DMS 273 (cell line): ENCODE measurements at regions not wholly inside any gene's neighbourhood (a gene's known extent, or its start where the extent isn't known, plus 50 kb on each side); places are given as distances from the start of the nearest gene placed in this dataset.
A peak's percentile ranks its signal among the peaks of the same experiment; 100 is the strongest.

Experiments
- DNase-seq: peaks from one replicate; lab custom pipeline; 2025; ENCODE audit not compliant: unreplicated experiment; lab: John Stamatoyannopoulos, UW

- DNase-seq = peak; percentile 20
Measured at GRCh38 chr17:55829995-55830612, 79.3 kb downstream of the PCTP start.

- peak; percentile 44 for DNase-seq
Measured at GRCh38 chr17:55830699-55831471, 80.0 kb downstream of the PCTP start.

- DNase-seq = no peak
Measured at GRCh38 chr17:55833306-55833705, 82.5 kb downstream of the PCTP start.

DNA sequence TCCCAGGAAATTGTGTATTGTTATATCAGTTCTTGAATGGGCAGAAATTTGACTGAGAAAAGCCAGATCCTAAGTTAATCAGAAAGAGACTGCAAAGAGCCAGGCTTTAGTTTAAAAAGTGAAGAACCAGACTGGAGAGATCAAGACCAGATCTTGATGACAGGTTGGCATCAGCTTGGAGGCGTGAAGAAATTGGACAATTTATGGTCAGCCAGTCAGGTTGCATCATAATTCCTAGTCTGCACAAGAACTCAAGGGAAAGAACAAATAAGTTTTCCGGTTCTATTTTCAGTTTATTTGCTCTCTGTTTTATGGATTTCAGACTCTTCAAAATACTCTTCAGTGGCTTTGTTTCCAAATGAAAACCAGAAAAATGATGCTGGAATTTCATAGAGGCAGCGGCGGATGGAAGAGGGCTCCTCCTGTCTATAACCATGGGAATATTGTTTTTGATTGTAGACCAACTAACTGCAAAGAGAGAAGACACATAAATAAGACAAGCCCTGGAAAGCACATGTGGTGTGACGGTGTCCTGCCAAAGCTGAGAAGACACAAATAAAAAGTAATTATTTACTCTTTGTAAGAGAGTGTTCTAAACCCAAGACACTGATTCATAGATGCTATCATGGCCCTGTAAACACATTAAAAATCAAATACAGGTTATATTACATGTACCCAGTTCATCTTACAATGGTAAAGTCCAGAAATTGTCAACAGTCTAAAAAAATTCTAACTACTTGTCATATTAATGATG lies 91.7 kb downstream of the PCTP start:
- DNase-seq = no peak

DNA sequence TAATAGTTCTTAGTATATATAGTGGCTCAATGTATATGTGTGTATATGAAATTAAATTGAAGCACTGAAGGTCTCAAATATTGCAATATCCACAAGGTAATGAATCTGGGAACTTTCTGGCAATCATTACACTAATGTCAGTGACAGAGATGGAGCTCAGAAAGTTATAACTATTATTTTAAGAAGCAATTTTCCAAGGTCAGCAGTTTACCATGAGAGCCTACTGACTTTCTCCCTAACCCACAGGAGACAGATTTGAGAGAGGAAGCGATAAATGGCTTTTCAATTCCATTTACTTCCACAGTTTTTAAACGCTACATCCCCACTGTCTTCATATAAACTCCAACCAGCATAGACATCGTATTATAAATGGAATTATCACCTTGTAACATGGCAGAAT lies 92.9 kb downstream of the PCTP start:
- no peak for DNase-seq

- DNase-seq = no peak
Measured at GRCh38 chr17:55845385-55845784, 94.5 kb downstream of the PCTP start.

DNA sequence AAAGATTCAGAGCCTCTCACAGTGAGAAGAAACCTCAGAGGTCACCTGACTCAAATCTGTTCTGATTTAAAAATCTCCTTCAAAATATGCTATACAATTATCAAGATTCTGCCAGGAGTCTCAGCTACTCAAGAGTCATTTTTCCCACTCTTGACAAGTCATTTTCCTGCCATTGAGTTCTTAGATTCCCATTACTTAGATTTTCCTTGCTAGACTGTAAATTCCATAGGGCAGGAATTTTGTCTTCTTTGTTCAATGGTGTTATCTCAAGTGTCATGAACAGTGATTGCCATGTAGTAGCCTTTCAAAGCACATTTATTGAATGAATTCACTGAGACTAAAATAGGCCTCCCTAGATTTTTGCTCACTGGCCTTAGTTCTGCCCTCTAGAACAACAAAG lies 95.9 kb downstream of the PCTP start:
- no peak for DNase-seq

- DNase-seq = peak; percentile 5
Measured at GRCh38 chr17:55852734-55853133, 101.9 kb downstream of the PCTP start.

- DNase-seq = peak; percentile 27
Measured at GRCh38 chr17:55859301-55859795, 108.5 kb downstream of the PCTP start.

DNA sequence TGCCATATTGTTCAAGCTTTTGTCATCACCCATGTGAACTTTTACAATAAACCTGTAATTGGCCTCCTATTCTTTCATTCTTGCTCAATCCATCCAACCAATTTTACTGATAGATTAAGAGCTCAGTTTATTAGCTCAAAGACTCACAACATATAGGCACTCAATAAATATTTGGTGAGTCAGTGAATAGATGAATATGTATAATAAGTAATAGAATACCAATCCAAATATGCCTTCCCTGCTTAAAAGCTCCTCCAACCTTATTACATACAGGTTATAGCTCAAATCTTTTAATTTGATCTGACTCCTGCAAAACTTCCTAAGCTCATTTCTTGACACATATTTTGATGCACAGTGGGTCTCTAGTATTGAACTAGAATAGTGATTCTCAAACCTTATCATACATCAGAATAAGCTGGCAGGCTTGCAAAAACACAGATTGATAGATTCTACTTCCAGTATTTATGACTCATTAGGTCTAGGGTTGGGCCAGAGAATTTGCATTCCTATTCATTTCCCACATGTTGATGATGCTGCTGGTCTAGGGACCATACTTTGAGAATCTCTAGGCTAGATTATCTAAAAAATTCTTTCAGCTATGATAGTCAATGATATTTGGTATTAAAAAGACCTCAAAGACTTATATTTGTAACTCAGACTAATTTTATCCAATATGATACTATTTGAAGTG lies 114.4 kb downstream of the PCTP start:
- DNase-seq = no peak

GRCh38 chr17:55870044-55870443 lies 119.2 kb downstream of the PCTP start:
- no peak for DNase-seq

DNA sequence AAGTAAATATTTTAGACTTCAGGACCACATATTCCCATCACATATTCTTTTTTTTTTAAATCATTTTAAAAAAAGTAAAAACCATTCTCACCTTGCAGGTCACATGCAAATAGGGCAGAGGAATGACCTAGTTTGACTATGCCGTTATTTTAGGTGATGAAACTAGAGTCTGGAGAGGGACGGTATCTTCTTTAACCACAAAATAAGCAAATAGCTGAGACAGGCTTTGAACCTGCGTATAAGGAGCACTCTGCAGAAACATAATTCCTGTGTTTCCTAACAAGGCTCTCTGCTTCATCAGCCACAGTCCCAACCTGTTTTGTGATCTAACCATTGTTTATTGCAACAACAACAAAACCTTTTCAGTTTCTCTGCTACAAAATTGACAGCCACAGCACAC lies 121.5 kb downstream of the PCTP start:
- no peak for DNase-seq

GRCh38 chr17:55873017-55873758 lies 122.3 kb downstream of the PCTP start:
- no peak for DNase-seq

DNA sequence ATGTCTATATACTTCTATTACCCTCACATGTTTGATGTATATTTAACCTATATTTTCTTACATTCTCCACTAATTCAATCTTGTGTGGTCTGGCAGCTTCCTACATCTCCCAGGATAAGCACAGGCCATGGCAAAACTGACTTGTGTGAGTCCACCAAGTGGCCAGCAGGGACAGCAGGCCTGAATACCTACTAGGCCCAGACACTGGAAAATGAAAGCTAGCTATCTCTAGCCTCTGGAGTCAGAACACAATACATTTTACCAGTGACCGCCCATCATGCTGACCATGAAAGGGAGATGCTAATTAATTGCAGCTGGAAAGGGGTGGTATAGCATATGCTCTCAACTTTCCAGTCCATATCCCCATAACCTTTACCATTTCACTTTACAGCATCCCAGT lies 132.3 kb downstream of the PCTP start:
- DNase-seq = no peak

GRCh38 chr17:55887531-55887930 lies 136.7 kb downstream of the PCTP start:
- no peak for DNase-seq

DNA sequence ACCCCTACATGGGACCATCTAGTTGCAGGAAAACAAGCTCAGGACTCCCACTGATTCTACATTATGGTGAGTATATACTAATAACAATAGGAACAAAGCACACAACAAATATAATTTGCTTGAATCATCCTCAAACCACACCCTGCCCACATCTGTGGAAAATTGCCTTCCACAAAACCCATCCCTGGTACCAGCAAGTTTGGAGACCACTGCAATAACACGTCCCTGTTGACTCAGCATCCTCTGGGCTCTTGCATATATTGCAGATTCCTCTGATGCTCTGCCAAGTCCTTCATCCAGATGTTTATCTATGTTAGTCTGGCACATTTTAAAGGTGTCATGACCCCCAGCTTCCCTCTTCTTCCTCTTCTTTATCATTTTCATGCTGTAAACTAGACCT lies 138.4 kb downstream of the PCTP start:
- no peak for DNase-seq

- DNase-seq = no peak
Measured at GRCh38 chr17:55895112-55895759, 144.4 kb downstream of the PCTP start.

DNA sequence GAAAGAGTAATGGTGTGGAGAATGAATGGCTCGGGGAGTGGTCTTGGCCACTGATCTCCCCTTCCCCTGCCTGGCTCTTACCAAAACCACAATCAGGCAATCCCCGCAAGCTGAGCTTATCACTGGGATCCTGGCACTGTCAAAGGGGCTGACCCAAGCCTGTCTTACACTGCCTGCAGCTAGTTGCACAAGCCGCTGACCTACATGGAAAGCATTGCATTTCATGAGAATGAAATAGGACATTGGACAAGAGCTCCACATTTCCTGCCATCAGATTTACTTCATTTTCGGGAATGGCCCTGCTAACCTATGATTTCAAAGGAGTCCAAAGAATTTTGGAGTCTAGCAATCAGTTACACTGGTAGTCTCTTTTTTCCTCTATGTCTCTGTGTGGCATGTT lies 146.4 kb downstream of the PCTP start:
- DNase-seq = no peak

- DNase-seq = no peak
Measured at GRCh38 chr17:55898195-55898594, 147.3 kb downstream of the PCTP start.

DNA sequence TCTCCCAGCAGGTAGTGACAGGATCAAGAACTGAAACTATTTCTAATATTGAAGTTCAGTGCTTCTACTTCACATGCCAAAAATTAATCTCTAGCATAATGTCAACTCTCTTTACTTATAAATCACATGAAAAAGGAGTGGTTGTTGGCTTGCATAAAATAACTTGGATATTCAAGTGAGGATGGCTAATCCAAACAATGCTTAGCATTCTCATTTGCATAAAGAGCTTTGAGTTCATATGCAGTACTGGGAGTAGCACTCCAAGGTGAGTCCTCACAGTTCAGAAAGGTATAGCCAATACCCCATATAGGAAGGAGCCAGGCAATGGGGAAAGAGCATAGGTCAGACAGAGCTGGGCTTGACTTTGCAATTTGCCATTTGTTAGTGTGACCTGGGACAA lies 149.3 kb downstream of the PCTP start:
- no peak for DNase-seq
